PC-9 (cell line): ENCODE measurements at regions not wholly inside any gene's neighbourhood (a gene's known extent, or its start where the extent isn't known, plus 50 kb on each side); places are given as distances from the start of the nearest gene placed in this dataset.

ENCODE experiments used
- BruUV-seq: library from RNA; stranded (reverse); fragments of 400-500 nt; replicated peaks from 2 replicates; lab custom pipeline; 2021; lab: Mats Ljungman, UMichigan
- CTCF ChIA-PET: fragments of 300-600 bp; sonication (Branson Sonifier 250); formaldehyde crosslinking; loops from one replicate; lab custom pipeline; 2022; ENCODE audit warnings: antibody characterized with exemption; lab: Charles Lee
- POLR2A ChIA-PET: fragments of 300-600 bp; sonication (Branson Sonifier 250); formaldehyde crosslinking; loops from one replicate; lab custom pipeline; 2022; ENCODE audit warnings: antibody characterized with exemption; ENCODE audit not compliant: unreplicated experiment; lab: Charles Lee
- DNase-seq, 2 experiments: peaks; one replicate each; pipeline versions ENCODE4 v3.0.0 to v3.0.0-alpha.2; 2015 to 2022; ENCODE audit warnings: mixed read lengths in 1 of 2
- H2AFZ ChIP-seq: fragments of 200-600 bp; sonication (generic); 2 replicates; pipeline ENCODE4 v1.8.1; 2017; ENCODE audit warnings: antibody characterized with exemption
- H3F3A ChIP-seq: fragments of 200-600 bp; sonication (generic); 2 replicates; pipeline ENCODE4 v1.8.1; 2017; ENCODE audit warnings: antibody characterized with exemption, mild to moderate bottlenecking, low read depth; ENCODE audit not compliant: insufficient read depth
- H3K27ac ChIP-seq: fragments of 200-600 bp; sonication (generic); 2 replicates; pipeline ENCODE4 v1.6.1; 2016; ENCODE audit warnings: mixed run types
- H3K27me3 ChIP-seq: fragments of 200-600 bp; sonication (generic); 2 replicates; pipeline ENCODE4 v1.6.1; 2016; ENCODE audit warnings: low read depth, mixed run types; ENCODE audit not compliant: insufficient read depth
- H3K36me3 ChIP-seq: fragments of 200-600 bp; sonication (generic); 2 replicates; pipeline ENCODE4 v1.6.1; 2016; ENCODE audit warnings: low read depth, mixed run types
- H3K4me1 ChIP-seq: fragments of 200-600 bp; sonication (generic); replicated peaks from 2 replicates; pipeline ENCODE4 v1.6.1; 2016; ENCODE audit warnings: mixed run types; ENCODE audit not compliant: insufficient read depth
- H3K4me2 ChIP-seq: fragments of 200-600 bp; sonication (generic); 2 replicates; pipeline ENCODE4 v1.6.1; 2017; ENCODE audit warnings: mixed run types
- H3K4me3 ChIP-seq: fragments of 200-600 bp; sonication (generic); 2 replicates; pipeline ENCODE4 v1.6.1; 2016; ENCODE audit warnings: mixed run types
- H3K79me2 ChIP-seq: fragments of 200-600 bp; sonication (generic); 2 replicates; pipeline ENCODE4 v1.6.1; 2017; ENCODE audit warnings: low read depth, mixed run types
- H3K9me2 ChIP-seq: fragments of 200-600 bp; sonication (generic); 2 replicates; pipeline ENCODE4 v1.8.1; 2017; ENCODE audit warnings: mild to moderate bottlenecking; ENCODE audit not compliant: insufficient read depth
- H3K9me3 ChIP-seq: fragments of 200-600 bp; sonication (generic); 2 replicates; pipeline ENCODE4 v1.8.1; 2016; ENCODE audit warnings: low read depth; ENCODE audit not compliant: insufficient read depth
- H4K20me1 ChIP-seq: fragments of 200-600 bp; sonication (generic); 2 replicates; pipeline ENCODE4 v1.8.1; 2017; ENCODE audit not compliant: insufficient read depth
- EZH2 ChIP-seq: fragments of 200-600 bp; sonication (generic); IDR thresholded peaks from 2 replicates; pipeline ENCODE4 v1.8.0; 2017; ENCODE audit warnings: antibody characterized with exemption, low read depth
- intact Hi-C: fragments of 100-400 bp; cut with micrococcal nuclease; formaldehyde crosslinking; loops from one replicate; pipeline ENCODE4 v1.10.0; 2022; ENCODE audit not compliant: unreplicated experiment
- TF ChIP-seq, protein P1 (sequence below): fragments of 200-600 bp; sonication (generic); conservative IDR thresholded peaks from 2 replicates; pipeline ENCODE4 v1.6.1; 2017; ENCODE audit warnings: mixed run types, antibody characterized with exemption, mild to moderate bottlenecking, moderate library complexity

GRCh38 chr10:128912568-128913311 lies 554.3 kb upstream of the MGMT start:
- CTCF ChIA-PET: no interaction called here
- POLR2A ChIA-PET: no interaction called here
- TF ChIP-seq EZH2: no peak
- TF ChIP-seq, protein P1, sequence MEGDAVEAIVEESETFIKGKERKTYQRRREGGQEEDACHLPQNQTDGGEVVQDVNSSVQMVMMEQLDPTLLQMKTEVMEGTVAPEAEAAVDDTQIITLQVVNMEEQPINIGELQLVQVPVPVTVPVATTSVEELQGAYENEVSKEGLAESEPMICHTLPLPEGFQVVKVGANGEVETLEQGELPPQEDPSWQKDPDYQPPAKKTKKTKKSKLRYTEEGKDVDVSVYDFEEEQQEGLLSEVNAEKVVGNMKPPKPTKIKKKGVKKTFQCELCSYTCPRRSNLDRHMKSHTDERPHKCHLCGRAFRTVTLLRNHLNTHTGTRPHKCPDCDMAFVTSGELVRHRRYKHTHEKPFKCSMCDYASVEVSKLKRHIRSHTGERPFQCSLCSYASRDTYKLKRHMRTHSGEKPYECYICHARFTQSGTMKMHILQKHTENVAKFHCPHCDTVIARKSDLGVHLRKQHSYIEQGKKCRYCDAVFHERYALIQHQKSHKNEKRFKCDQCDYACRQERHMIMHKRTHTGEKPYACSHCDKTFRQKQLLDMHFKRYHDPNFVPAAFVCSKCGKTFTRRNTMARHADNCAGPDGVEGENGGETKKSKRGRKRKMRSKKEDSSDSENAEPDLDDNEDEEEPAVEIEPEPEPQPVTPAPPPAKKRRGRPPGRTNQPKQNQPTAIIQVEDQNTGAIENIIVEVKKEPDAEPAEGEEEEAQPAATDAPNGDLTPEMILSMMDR: no peak
- Histone ChIP-seq H3K9me3 (no peaks in the 10 kb centered on the region), H3K4me2 (no peak overlapping the region), H3K36me3 (no peaks in the 10 kb centered on the region), H3K79me2 (no peaks in the 10 kb centered on the region), H4K20me1 (no peaks in the 10 kb centered on the region), H3K27ac (no peak overlapping the region), H3K9me2 (no peaks in the 10 kb centered on the region), H3K4me3 (no peak overlapping the region), H2AFZ (no peak overlapping the region), H3F3A (no peaks in the 10 kb centered on the region), H3K4me1 (no peaks in the 10 kb centered on the region), H3K27me3 (peaks cover 26% of the 10 kb centered on the region)
- no TSS peak for BruUV-seq
- intact Hi-C loops: no loop called here
- DNase-seq: no peak

DNA sequence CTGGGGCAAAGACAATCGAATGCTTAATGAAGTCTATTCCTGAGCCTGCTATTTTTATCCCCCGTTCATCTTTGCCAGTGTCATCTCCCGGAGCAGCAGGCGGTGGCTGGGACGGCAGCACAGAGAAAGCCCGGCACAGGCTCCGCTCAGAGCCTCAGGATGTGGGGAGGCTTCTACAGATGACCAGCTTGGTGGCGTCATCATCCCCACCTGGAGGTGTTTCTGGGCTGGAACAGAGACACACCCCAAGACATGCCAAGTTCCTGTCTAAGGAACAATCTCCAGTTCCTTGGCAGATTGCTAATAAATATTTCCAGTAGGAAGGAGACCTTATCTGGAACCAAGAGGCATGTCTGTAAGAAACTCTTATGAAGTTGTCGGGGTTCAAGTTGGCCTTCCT lies 552.4 kb upstream of the MGMT start:
- no peak for DNase-seq
- Histone ChIP-seq H3K79me2 (no peaks in the 10 kb centered on the region), H3K36me3 (no peaks in the 10 kb centered on the region), H3K9me2 (no peaks in the 10 kb centered on the region), H2AFZ (no peak overlapping the region), H3K27ac (no peak overlapping the region), H3K4me3 (no peak overlapping the region), H3F3A (no peaks in the 10 kb centered on the region), H3K4me1 (no peaks in the 10 kb centered on the region), H4K20me1 (no peaks in the 10 kb centered on the region), H3K27me3 (peaks cover 26% of the 10 kb centered on the region), H3K4me2 (no peak overlapping the region), H3K9me3 (no peaks in the 10 kb centered on the region)
- BruUV-seq: no TSS peak
- CTCF ChIA-PET: no interaction called here
- POLR2A ChIA-PET: no interaction called here
- TF ChIP-seq, protein P1: no peak
- no peak for TF ChIP-seq EZH2
- intact Hi-C loops: no loop called here

- Histone ChIP-seq H3K79me2 (no peaks in the 10 kb centered on the region), H3F3A (no peaks in the 10 kb centered on the region), H3K27ac (no peak overlapping the region), H3K9me2 (no peaks in the 10 kb centered on the region), H3K4me2 (no peak overlapping the region), H3K27me3 (peaks cover 25% of the 10 kb centered on the region), H4K20me1 (no peaks in the 10 kb centered on the region), H3K4me3 (no peak overlapping the region), H3K9me3 (no peaks in the 10 kb centered on the region), H2AFZ (no peak overlapping the region), H3K4me1 (no peaks in the 10 kb centered on the region), H3K36me3 (no peaks in the 10 kb centered on the region)
- TF ChIP-seq, protein P1: no peak
- no peak for TF ChIP-seq EZH2
- CTCF ChIA-PET: no interaction called here
- DNase-seq: no peak
- POLR2A ChIA-PET: no interaction called here
- intact Hi-C loops: no loop called here
- no TSS peak for BruUV-seq
Observed at GRCh38 chr10:128915630-128916029, 551.4 kb upstream of the MGMT start.
